ENCODE measurements at regions not wholly inside any gene's neighbourhood (a gene's known extent, or its start where the extent isn't known, plus 50 kb on each side); places are given as distances from the start of the nearest gene placed in this dataset.
A peak's percentile ranks its signal among the peaks of the same experiment; 100 is the strongest.

DNA sequence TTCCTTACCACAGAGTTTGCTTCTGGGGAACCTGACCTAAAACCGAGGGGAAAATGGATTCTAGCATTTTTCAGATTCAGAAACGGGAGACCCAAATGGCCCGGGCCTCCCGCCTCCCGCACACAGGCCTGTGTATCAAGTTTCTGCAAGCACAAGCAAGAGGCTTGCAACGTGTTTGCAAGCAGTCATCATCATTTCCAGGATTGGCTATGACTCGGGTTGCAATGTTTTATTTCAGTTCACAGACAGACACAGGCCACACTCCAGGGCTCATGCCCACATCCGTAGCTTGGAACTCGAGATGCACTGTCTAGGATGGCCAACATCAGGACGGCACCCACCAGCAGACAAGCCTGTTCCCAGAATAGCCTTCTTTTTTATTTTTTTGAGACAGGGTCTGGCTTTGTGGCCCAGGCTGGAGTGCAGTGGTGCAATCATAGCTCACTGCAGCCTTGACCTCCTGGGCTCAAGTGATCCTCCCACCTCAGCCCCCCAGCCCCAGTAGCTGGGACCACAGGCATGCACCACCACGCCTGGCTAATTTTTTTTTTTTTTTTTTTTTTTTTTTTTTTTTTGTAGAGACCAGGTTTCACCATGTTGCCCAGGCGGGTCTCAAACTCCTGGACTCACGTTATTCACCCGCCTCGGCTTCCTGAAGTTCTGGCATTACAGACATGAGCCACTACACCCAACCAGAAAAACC, 68.1 kb upstream of the FOXK1 start:
- intact Hi-C loops (cut with DNase I): no loop called here
- peaks cover 0 to 26% (median 21%) of the 10 kb centered on the region in 3 donors for H3K4me1 ChIP-seq
- peak overlapping the region; percentile 15 to 80 (median 58) for H3K27ac ChIP-seq
- H3K9me3 ChIP-seq: no peaks in the 10 kb centered on the region
- DNase-seq: no peak
- H3K27me3 ChIP-seq: no peaks in the 10 kb centered on the region
- peak overlapping the region in 3 of 4 donors; percentile 15 to 58 (median 26) for H3K4me3 ChIP-seq
- TF ChIP-seq, protein P1, sequence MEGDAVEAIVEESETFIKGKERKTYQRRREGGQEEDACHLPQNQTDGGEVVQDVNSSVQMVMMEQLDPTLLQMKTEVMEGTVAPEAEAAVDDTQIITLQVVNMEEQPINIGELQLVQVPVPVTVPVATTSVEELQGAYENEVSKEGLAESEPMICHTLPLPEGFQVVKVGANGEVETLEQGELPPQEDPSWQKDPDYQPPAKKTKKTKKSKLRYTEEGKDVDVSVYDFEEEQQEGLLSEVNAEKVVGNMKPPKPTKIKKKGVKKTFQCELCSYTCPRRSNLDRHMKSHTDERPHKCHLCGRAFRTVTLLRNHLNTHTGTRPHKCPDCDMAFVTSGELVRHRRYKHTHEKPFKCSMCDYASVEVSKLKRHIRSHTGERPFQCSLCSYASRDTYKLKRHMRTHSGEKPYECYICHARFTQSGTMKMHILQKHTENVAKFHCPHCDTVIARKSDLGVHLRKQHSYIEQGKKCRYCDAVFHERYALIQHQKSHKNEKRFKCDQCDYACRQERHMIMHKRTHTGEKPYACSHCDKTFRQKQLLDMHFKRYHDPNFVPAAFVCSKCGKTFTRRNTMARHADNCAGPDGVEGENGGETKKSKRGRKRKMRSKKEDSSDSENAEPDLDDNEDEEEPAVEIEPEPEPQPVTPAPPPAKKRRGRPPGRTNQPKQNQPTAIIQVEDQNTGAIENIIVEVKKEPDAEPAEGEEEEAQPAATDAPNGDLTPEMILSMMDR (IDR thresholded peaks at IDR 0.05): no peak
- no peak for TF ChIP-seq POLR2A (IDR thresholded peaks at IDR 0.05)
- no peaks in the 10 kb centered on the region for H3K36me3 ChIP-seq
- WGBS, 2 donors: 35 to 44% methylated on average over 9 to 15 of the region's 15 CpGs

DNA sequence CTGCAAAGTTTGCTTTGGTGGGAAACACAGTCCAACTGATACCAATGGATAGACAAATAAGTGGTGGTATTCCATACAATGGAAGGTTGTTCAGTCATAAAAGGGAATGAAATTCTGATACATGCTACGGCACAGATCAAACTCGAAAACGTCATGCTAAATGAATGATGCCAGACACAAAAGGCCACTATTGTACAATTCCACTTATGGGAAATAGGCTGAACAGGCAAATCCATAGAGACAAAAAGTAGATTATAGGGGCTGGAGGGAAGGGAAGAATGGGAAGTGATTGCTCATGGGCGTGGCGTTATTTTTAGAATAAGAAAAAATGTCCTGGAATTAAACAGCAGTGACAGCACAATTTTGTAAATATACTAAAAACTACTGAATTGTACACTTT, 66.0 kb upstream of the FOXK1 start:
- Histone ChIP-seq H3K9me3 (no peaks in the 10 kb centered on the region), H3K36me3 (no peaks in the 10 kb centered on the region), H3K27ac (no peak overlapping the region), H3K4me3 (no peak overlapping the region), H3K4me1 (peaks cover 0 to 43% (median 39%) of the 10 kb centered on the region in 3 donors), H3K27me3 (no peaks in the 10 kb centered on the region)
- TF ChIP-seq POLR2A (IDR thresholded peaks at IDR 0.05): no peak
- TF ChIP-seq, protein P1 (IDR thresholded peaks at IDR 0.05): no peak
- DNase-seq: no peak
- intact Hi-C loops (cut with DNase I): no loop called here
- WGBS, 2 donors: 49 to 65% methylated on average over 5 of the region's 5 CpGs

DNA sequence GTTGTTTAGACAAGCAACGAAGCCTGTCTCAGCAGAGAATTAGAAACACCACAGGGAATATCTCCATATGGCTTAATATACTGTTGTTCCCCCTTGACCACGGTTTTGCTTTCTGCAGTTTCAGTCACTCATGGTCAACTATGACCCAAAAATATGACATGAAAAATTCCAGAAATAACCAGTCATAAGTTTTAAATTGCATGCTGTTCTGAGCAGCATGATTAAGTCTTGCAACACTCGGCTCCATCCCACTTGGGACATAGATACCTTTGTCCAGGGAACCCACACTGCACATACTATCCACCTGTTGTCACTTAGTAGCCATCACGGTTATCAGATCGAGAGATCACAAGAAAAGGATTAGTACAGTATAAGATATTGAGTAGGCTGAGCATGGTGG, 60.7 kb upstream of the FOXK1 start:
- H3K4me3 ChIP-seq: no peak overlapping the region
- no peaks in the 10 kb centered on the region for H3K27me3 ChIP-seq
- 59 to 64% methylated on average over 5 of the region's 5 CpGs for WGBS, 2 donors
- peaks cover 0 to 43% (median 20%) of the 10 kb centered on the region in 3 donors for H3K4me1 ChIP-seq
- DNase-seq: no peak
- peaks cover 0 to 4% (median 0%) of the 10 kb centered on the region in 3 donors for H3K9me3 ChIP-seq
- H3K27ac ChIP-seq: no peak overlapping the region
- TF ChIP-seq, protein P1 (IDR thresholded peaks at IDR 0.05): no peak
- no peak for TF ChIP-seq POLR2A (IDR thresholded peaks at IDR 0.05)
- intact Hi-C loops (cut with DNase I): no loop called here
- no peaks in the 10 kb centered on the region for H3K36me3 ChIP-seq

DNA sequence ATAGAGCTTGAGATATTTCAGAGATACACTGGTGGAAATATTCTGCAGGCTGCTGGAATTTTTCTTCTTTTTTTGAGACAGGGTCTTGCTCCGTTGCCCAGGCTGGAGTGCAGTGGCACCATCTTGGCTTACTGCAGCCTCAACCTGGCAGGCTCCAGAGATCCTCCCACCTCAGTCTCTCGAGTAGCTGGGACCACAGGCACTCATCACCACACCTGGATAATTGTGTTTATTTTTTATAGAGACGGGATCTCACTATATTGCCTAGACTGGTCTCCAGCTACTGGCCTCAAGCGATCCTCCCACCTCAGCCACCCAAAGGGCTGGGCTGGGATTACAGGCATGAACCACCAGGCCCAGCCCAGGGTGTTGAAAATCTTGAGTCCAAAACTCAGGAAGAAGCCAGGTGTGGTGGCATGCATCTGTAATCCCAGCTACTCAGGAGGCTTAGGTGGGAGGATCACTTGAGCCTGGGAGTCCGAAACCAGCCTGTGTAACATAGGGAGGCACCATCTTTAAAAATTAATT, 55.7 kb upstream of the FOXK1 start:
- no peaks in the 10 kb centered on the region for H3K27me3 ChIP-seq
- peak overlapping the region in 1 of 4 donors; percentile 1 for H3K27ac ChIP-seq
- 69 to 75% methylated on average over 3 to 4 of the region's 5 CpGs for whole genome bisulfite sequencing, 2 donors
- intact Hi-C loops (cut with DNase I): no loop called here
- H3K4me3 ChIP-seq: no peak overlapping the region
- TF ChIP-seq POLR2A (IDR thresholded peaks at IDR 0.05): no peak
- TF ChIP-seq, protein P1 (IDR thresholded peaks at IDR 0.05): no peak
- H3K9me3 ChIP-seq: peaks cover 0 to 4% (median 0%) of the 10 kb centered on the region in 3 donors
- DNase-seq: no peak
- peaks cover 0 to 28% (median 3%) of the 10 kb centered on the region in 3 donors for H3K4me1 ChIP-seq
- H3K36me3 ChIP-seq: no peaks in the 10 kb centered on the region

DNA sequence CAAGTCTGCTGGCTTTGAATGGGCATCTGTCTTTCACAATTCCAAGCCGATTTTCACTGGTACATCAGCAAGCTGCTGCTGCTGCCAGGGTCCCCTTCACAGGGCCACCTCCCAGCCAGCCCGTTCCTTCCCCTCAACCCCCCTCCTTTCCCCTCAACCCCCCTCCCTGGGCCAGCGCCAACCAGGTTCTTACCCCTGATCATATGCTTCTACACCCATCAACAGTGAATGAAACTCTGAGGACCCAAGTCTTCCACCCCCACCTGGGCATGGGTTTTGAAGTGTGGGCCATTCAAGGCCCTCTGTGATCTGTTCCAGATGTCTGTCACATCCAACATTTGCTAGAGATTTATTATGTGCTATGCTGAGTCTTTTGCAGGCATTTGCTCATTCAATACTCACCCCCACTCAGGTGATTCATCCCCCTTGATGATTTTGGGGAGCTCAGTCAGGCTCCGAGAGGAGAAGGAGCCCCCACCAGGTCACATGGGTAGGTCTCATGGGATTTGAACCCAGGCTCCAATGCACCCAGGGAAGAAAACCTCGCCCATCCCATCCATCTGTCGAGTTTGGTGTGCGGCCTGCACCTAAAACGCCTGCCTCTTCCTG, 52.7 kb upstream of the FOXK1 start:
- intact Hi-C loops (cut with DNase I): no loop called here
- Histone ChIP-seq H3K9me3 (no peaks in the 10 kb centered on the region), H3K4me1 (peaks cover 0 to 33% (median 13%) of the 10 kb centered on the region in 3 donors), H3K36me3 (no peaks in the 10 kb centered on the region), H3K4me3 (no peak overlapping the region), H3K27me3 (no peaks in the 10 kb centered on the region), H3K27ac (no peak overlapping the region)
- TF ChIP-seq, protein P1 (IDR thresholded peaks at IDR 0.05): no peak
- TF ChIP-seq POLR2A (IDR thresholded peaks at IDR 0.05): no peak
- 79 to 95% methylated on average over 6 to 8 of the region's 8 CpGs for WGBS, 2 donors
- DNase-seq: no peak

Measured in esophagus squamous epithelium (tissue), 5 donors.